Suprapubic skin (tissue), 3 donors: ENCODE measurements at regions not wholly inside any gene's neighbourhood (a gene's known extent, or its start where the extent isn't known, plus 50 kb on each side); places are given as distances from the start of the nearest gene placed in this dataset.

Experiments
- CTCF ChIP-seq, 2 donors: fragments of 200-600 bp in 1 of 2; fragments of 450-650 bp in 1 of 2; sonication (generic) in 1 of 2; IDR thresholded peaks; one replicate each; pipeline ENCODE4 v1.5.1; 2016 to 2019; ENCODE audit warnings: antibody characterized with exemption in 2 of 2, mild to moderate bottlenecking in 1 of 2, moderate library complexity in 1 of 2
- EP300 ChIP-seq: sonication (generic); formaldehyde crosslinking; IDR thresholded peaks from one replicate; pipeline ENCODE4 v1.6.1; 2017; ENCODE audit warnings: antibody characterized with exemption
- POLR2A ChIP-seq, 2 donors: fragments of 450-650 bp; IDR thresholded peaks; one replicate each; pipeline ENCODE4 v1.6.1; 2017; ENCODE audit warnings: antibody characterized with exemption in 2 of 2, mild to moderate bottlenecking in 2 of 2, moderate library complexity in 2 of 2

- TF ChIP-seq CTCF (IDR thresholded peaks at IDR 0.05): no peak
- no peak for TF ChIP-seq EP300
- TF ChIP-seq POLR2A (IDR thresholded peaks at IDR 0.05): no peak
Observed at GRCh38 chr2:176935543-176936102, 277.0 kb upstream of the HNRNPA3 start.
